ENCODE measurements at regions not wholly inside any gene's neighbourhood (a gene's known extent, or its start where the extent isn't known, plus 50 kb on each side); places are given as distances from the start of the nearest gene placed in this dataset.

DNA sequence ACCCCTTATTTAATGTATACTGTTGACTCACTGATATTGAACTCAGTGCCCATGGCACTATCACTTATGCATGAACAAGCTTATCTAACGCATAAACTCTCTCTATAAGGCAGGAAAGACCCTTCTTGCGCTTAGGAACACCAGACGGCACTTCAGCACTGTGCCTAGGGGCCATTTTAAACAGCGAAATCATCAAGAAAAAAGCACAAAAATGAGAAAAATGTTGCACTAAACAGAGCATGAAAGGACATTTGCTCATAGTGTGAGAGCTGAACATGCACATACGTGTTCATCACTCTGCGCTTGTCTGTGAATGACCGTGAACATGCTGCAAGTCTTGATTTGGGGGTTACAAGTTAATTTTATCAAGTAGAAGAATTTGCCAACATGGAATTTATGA, 109.6 kb downstream of the WDR11 start:
- DNase-seq (ENCODE audit: low spot score), result no peak

DNA sequence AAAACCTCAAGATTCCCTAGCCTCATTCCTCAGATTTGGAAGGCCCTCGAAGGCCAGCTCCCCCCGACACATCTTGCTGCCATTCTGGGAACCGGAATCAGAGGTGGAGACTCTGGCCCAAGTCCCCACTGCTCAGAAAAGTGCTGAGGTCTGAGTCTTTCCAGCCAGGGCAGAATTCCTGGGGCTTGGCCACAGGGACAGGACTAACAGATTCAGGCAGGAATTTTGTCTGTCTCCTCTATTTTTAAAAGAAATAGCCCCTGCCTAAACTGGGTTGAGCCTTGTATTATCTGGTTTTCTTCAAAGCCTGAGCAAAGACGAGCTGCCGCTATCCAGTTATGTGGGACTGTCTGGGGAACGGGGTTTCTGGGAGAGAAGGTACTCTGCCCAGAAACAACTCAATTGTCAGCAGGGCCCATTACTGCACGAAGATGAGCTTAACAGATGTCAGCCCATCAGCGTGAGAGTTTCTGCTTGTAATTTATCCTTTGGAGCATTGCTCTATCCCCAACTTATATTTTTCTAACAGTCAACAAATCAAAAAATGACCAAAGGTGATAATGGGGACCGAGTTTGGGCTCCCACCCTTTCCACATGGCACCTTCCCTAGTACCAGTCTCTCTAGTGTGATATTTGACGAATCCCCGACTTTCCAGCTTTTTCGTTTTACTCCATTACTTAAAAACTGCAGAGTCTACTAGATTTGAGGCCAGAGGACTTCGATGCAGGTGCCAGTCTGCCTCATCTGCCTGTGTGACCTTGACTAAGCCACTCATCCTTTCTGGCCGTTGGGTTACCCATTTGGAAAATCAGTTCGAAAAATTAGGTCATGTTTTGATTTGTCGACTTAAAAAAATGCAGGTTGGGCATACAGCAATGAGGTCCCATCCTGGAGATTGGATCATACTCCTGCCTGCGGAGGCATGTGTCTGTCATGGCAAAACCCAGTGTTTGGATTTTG, 110.9 kb downstream of the WDR11 start:
- no peak for DNase-seq (ENCODE audit: low spot score)

DNA sequence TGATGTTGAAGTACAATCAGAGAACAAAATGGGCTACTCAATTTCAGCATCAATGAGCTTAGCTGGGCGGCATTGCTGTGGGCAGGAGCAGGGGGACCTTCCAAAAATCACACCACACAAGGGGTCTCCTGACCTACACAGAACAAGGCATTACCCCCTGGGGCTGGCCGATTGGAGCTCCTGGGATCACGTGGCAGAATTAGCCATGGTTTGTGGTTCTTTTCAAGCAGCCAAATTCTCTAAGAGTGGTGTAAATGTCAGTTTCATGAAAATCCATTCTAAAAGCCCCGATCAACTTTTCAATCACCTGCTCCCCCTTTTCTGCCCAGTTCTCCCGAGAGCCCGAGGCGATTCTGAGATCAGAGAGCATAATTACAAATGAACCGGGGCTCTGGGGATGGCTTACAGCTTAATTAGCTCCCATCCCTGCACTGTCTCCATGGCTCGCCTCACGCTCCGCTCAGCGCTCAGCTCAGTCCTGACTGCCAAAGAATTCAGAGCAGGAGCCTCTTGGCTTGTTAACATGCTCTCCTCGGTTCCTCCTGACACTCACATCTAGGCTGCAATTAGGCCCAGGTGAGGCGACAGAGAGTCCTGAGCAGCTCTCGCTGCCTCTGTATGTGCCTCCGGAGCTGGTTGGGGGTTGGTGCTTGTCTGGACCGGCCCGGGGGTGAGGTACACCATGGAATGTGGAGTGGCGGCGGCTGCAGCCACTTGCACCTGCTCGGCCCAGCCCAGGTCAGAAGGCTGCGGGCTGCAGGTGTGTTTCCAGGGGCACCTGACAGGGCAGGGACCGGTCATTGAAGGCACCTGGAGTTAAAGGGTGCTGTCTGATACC, 111.8 kb downstream of the WDR11 start:
- no peak for DNase-seq (ENCODE audit: low spot score)

DNA sequence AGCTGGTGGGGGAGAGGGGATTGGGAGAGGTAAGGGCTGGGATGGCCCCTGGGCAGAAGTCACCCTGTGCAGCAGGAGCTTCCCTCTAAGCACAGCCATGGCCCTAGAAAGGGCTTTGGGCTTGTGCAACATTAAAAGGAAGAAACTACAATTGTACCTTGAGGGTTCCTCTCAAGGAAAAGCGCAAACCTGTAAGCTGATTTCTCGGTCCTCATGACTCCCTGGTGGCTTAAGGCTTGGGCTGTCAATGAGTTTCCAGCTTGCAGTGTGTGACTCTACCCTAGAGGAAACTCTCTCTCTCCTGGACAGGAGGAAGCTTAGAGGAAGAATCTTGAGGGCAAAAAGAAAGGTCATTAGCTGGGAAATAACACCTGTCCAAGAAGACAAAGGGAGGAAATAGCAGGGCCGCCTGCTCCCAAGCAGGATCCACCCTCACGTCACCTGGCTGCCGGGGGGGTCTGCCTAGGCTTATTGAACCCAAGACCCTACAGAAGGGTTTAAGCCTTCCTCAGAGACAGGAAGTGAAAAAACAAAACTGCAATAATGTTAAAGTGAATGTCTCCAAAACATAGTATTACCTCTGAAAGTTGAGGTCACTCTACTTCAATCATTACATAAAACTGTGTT, 112.5 kb downstream of the WDR11 start:
- DNase-seq (ENCODE audit: low spot score), result no peak

DNA sequence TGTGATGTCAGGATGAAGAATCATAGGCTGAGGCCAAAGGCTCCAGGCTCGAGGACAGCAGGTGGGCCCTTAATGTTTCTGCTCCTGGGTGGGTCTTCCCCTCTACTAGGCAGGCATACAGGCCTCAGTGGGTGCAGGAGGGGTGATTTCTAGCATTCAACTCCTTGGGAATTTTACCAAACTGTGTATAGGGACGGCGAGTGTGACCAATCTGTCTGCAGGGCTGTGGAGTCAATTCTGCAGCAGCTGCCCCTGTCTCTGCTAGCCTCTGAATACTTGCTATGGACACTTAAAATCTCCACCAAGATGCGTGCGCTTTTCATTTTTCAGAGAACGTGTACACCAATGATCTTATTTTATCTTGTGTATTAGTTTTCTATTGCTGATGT, 115.5 kb downstream of the WDR11 start:
- no peak for DNase-seq (ENCODE audit: low spot score)

DNA sequence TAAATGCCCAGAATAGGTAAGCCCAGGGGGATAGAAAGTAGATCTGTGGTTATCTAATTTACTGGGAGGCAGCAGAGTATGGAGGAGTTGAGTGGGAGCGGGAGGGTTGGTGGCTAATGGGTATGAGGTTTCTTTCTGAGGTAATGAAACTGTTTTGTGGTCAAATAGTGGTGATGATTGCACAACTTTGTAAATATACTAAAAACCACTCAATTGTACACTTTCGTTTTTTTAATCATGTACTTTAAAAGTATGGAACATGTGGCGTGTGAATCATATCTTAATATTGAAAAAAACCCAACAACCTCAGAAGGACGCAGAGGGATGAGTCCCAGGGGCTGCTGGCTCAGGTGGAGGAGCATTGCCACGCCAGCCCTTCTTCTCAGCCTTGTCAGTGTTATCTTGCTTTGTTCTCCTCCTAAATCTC, 118.1 kb downstream of the WDR11 start:
- no peak for DNase-seq (ENCODE audit: low spot score)

DNA sequence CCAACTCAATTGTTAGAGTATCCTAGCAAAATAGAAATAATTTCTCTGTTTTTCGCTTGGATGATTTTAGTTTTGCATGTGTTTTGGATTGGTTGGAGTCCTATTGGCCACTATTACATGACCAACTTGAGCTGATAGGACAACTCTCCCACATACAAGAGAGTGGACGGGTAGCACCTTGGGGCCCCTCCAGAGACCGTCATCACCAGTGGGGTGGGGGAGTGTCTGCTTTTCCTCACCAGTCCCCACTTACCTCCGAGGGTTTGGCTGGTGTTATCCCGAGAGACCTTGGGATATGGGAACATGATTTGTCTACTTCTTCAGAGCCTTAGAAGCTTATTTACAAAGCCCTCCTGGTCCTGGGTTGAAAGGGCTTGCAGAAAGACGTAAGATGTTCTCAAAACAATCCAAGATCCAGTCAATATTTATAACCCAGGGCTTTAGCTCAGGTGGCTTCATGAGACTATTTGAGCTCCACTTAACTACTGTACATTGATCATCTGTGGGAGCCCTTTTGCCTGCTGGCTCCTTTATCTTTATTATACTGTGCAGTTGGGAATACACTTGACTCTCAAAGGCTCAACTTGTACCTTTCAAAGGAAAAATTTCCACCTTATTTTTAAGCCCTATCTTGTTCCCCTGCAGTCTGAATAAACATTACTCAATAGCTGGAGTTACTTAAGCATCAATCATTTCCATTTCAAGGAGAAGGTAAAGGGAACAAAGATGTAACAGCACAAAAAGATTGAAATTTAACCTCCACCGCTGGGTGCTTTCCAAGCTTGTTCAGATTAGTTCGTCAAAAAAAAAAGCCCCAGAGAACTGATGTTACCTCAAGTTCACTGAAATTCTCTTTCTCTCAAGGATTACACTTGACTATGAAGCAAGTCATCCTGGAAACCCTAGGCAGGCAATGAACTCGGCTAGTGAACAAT, 119.7 kb downstream of the WDR11 start:
- no peak for DNase-seq (ENCODE audit: low spot score)

DNA sequence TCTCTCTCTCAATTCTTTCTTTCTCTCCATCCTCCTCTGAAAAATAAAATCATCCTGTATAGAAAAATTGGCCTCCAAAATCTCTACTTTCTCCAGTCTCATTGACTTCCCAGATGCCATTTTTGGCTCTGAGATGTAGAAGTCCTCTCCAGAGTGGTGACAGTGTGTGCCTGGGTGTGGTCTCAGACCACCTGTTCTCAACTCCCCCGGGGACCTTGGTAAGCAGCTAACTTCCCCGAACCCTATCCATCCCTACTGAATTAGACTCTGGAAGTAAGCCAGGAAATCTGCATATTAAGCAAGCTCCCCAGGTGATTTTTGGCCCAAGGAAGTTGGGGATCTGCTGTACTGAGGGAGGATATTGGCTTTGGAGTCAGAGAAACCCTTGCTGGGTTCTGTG, 120.5 kb downstream of the WDR11 start:
- no peak for DNase-seq (ENCODE audit: low spot score)

DNA sequence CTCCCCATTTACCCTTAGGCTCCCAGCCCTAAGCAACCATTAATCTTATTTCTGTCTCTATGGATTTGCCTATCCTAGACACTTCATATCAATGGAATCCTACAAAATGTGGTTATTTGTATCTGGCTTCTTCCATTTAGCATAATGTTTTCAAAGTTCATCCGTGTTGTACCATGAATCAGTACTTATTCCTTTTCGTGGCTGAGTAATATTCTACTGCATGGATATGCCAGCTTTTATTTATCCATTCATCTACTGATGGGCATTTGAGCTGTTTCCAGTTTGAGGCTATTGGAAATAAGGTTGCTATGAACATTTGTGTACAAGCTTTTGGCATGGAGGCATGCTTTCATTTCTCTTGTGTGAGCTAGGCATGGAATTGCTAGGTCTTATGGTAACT, 121.1 kb downstream of the WDR11 start:
- no peak for DNase-seq (ENCODE audit: low spot score)

DNA sequence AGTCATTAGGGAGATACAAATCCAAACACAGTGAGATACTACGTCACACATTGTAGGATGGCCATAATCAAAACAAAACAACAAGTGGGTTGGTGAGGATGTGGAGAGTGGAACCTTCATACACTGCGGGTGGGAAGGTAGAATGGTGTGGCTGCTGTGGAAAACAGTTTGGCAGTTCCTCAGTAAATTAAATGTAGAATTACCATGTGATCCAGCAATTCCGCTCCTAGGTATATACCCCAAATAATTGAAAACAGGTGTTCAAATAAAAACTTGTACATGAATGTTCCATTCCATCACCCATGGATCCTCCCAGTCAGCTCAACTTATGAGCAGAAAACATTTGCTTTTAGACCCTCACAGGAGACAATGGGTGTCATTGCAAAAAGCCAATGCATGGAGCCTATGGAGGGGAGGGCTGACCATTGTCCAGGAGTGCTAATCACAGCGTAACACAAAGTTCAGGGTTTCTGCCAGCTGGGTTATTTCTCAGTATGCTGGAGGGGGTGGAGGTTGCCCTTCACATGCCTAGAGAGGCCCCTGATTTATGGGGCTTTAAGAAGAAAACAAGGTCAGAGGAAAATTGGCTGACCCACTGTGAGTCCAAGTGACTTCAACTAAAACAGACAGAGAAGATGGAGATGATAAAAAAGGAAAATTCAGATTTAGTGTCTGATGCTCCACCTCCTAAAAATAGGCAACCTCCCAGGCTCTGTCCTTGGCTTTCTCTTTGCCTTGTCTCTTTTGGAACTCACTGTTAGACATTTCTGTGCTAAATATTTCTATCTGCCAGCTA, 124.1 kb downstream of the WDR11 start:
- no peak for DNase-seq (ENCODE audit: low spot score)

DNA sequence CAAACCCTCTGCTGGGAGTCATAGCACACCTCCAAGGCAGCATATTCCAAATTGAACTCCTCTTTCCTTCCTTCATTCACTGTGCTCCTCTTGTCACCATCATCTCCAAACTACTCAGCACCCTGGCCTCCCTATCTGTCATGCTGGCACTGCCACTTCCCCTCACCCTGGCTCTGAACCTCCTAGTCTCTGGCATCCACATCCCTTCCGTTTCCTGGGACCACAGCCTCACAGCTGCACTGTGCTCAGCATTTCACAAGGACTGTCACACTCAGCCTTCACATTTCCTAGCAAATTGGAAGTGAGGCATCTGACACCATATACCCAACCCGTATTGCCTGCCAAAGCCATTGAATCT, 124.7 kb downstream of the WDR11 start:
- no peak for DNase-seq (ENCODE audit: low spot score)

DNA sequence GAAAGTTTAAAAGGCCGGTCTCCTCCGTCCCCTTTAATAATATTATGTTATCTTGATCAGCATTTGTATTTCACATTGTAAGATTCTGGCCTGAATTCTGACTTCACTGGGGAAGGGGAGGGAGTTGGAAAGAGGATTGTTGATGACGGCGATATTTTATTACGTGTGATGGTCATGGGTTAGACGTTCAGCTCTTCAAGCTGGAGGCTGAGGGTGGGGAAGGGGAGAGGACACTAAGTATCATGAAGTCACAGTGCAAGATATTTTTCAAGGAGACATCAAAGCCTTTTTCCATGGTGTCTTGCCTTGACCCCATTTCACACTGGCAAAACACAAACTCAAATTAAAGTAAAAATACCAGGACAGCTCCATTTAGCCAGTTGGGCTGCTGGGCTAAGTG, 126.7 kb downstream of the WDR11 start:
- no peak for DNase-seq (ENCODE audit: low spot score)

DNA sequence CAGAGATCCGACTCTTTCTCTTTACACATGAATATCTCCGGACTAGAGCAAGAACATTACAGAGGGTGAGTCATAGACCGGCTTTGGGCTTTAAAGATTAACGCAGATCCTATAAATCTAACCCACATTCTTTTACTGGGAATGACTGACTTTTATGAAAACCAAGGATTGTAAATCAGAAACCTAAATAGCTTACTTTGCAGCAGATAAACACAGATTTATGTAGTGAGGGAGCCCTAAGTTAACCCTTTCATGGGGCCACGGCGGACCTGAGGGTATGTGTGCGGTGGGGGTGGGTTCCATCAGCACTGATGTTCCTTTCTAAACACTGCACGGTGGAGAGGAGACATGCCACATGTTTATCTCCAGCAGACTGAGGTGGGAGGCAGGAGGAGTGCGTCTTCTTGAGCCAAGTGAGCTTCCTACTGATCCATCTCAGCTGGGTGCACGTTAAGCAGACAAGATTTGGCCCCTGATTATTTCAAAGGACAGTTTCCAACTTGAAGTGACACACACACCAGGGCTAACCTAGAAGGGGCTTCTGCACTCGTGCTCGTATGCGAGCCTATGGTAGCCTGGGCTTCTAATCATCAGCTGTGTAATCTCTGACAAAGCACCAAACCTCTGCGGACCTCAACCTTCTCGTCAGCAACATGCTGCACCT, 127.6 kb downstream of the WDR11 start:
- DNase-seq (ENCODE audit: low spot score), result no peak

DNA sequence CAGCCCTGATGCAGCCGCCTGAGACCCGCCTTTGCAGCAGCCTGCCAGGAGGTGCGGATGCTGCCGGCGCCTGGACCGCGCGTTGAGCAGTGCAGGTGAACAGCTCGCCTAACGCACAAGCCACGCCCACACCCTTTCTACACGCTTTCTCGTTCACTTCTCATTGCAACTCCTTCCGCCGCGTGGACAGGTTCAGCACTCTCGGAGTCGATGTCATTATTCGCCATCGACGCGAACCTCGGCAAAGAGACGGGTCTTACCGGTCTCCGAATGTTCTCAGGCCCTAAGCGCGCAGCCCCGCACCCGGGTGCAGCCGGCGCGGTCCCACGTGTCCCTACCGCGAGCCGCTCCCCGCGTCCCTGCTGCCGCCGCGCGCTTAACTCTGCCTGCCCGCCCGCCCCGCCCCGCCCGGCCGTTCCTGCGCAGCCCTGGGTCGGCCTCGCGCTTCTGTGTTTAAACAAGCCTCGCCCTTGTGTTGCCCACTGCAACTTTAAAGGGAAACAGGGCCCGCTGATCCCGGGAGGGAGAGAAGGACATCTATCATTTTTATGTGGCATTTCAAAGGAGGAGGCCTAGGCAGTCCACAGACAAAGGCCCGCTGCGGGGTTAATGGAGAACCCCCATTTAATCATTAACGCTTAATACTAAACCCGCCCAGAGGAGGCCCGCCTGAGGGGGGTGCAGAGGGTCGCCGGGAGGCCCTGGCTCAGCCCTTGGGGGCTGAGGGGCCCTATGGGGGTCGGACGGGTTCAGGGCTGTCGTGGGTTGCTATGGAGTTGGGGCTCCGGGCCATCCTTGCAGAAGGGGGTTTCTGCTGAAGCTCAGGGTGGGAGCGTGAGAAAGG, 128.5 kb downstream of the WDR11 start:
- no peak for DNase-seq (ENCODE audit: low spot score)

DNA sequence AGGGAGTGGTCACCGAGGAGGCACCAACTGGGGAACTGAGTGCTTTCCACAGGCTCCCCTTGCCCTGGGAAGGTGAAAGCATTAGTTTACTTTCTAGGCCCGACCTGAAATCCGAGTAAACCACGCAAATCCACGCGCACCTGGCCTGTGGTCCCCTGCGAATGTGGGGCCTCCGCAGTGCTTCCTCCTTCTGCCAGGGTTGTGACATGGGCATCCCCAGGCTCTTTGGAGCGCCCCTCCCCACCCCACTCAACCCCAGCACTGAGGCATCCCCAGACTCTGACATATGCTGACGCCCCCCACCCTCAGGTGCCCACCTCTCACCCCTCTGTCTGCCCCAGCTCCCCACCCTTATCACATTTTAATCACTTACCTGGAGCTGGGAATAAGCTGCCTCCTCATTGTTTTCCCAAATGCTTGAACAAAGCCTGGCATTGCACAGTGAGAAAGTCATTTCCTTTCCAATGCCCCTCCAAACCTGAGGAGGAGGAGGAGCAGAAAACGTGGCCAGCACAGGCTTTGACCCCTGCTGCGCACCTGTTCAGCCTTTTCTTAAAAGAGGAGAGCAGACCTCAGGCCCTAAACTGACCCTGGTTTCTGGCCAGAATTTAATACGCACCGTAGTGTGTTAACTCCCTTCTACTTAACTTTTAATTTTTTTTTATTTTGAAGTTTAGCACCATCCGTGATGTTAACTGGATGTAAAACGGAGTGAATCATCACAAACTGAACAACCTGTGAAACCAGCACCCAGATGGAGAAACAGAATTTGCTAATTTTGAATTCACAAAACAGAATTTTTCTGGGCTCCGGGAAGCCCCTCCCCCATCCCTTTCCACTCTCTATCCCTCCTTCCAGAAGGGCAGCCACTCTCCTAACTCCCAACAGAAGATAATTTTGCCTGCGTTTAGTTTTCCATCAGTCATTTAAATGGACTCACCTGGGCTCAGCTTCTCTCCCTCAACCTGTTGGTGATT, 129.4 kb downstream of the WDR11 start:
- DNase-seq (ENCODE audit: low spot score), result no peak

DNA sequence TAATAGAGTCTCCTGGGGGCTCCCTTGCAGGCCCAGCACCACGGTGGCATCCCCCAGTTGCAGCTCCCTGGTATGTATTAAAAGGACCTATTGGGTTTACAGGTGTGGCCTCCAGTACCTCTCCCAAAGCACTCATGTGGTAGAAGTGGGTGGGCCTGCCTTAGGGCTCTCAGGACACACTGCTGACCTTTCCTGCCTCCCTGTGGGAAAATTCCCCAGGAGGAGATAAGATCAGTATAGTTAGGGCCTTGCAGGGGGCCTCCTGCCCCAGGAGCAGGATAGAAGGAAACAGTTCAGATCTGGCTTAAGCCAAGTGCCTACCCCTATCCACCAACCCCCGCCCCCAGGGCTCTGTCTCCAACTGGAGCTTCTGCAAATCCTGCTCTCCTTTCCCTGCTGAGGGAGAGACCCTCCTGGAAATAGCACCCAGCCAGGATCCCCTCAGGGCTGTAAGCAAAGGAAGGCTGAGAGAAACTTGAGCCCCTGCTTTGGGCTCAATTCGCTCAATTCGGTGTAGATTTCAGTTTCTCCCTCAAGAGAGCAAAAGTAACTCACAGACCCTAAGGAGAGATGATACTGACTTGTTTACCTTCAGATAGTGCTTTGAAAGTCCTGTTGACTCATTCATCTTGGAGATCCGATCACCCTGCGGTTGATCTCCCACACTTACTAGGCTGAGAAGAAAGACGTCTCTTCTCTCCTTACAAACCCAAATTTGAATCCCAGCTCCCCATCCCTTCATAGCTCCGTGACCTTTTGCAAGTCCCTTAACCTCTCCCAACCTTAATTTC, 130.6 kb downstream of the WDR11 start:
- DNase-seq (ENCODE audit: low spot score), result no peak

DNA sequence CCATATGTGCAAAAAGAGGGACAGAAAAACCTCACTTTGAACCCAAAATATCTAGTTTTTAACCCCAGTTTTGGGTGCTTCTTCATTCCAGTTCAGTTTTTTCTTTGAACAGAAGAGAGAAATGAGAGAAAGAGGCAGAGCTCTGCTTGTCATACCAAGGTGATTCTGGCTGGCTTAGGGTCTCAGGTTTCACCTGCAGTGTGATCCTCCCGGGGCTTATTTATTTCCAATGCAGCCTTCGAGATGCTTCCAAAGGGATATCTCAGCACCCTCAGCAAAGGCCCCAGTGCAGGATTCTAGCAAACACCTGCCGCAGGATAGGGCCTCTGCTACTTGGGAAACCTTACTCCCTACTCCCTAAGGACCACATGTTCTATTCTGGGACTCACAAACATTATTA, 131.3 kb downstream of the WDR11 start:
- DNase-seq (ENCODE audit: low spot score), result no peak
